ENCODE measurements at regions not wholly inside any gene's neighbourhood (a gene's known extent, or its start where the extent isn't known, plus 50 kb on each side); places are given as distances from the start of the nearest gene placed in this dataset.
A peak's percentile ranks its signal among the peaks of the same experiment; 100 is the strongest.
"Not testable (repeated sequence)": the region's sequence is repeated elsewhere in the genome, so short reads cannot be mapped to it uniquely, and the experiment has no call there.

DNA sequence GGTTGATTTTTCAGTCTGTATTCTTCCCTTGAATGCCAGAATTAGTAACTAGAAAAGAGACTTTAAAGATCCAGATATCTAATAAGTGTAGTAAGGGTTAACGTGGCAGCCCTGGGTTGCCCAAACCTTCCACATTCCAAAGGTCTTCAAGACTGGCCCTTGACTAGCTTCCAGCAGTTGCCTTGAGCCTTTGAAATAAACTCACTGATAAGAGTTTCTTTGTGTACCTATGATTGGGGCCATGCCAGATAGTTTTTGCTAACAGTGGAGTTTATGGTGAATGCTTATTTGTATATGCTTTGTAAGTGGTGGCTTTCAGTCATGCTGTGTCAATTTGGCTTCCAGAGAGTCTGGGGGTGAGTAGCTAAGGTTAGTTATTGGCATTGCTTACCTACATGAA, 722.3 kb downstream of the RNF144A start:
- BruUV-seq (replicated peaks), result no TSS peak
- H3K4me1 ChIP-seq, result peaks cover 19% of the 10 kb centered on the region
- H3K4me3 Mint-ChIP-seq (ENCODE audit: unreplicated experiment), result peak overlapping the region; percentile 18
- intact Hi-C loops (cut with micrococcal nuclease; ENCODE audit: unreplicated experiment), result no loop called here
- no peaks in the 10 kb centered on the region for H3K36me3 ChIP-seq (ENCODE audit: control insufficient read depth, insufficient read depth, low read length)
- peaks cover 26% of the 10 kb centered on the region for H3K9me3 ChIP-seq
- peaks cover 17% of the 10 kb centered on the region for H3K4me1 Mint-ChIP-seq (ENCODE audit: low read depth, unreplicated experiment)
- peak; percentile 60 to 69 for DNase-seq
- ChIA-PET POLR2A (interaction anchor here (0.6 to 1.2 kb wide), 3 partner anchors 142 to 1045 kb away, joined by 3 to 4 read pairs (median 3); no protein-coding TSS in a partner anchor), CTCF (no interaction called here)
- H3K9me3 Mint-ChIP-seq (ENCODE audit: unreplicated experiment), result peaks cover 43% of the 10 kb centered on the region
- no peaks in the 10 kb centered on the region for H3K27me3 ChIP-seq (replicated peaks; ENCODE audit: control insufficient read depth, insufficient read depth, low read length)
- H3K27ac Mint-ChIP-seq (ENCODE audit: unreplicated experiment), result no peak overlapping the region
- H3K36me3 Mint-ChIP-seq (ENCODE audit: insufficient read depth, unreplicated experiment), result peaks cover 7% of the 10 kb centered on the region
- H3K4me3 ChIP-seq (ENCODE audit: low read depth, low read length), result no peak overlapping the region
- H3K27me3 Mint-ChIP-seq (ENCODE audit: insufficient read depth, unreplicated experiment), result no peaks in the 10 kb centered on the region
- TF ChIP-seq, protein P1, sequence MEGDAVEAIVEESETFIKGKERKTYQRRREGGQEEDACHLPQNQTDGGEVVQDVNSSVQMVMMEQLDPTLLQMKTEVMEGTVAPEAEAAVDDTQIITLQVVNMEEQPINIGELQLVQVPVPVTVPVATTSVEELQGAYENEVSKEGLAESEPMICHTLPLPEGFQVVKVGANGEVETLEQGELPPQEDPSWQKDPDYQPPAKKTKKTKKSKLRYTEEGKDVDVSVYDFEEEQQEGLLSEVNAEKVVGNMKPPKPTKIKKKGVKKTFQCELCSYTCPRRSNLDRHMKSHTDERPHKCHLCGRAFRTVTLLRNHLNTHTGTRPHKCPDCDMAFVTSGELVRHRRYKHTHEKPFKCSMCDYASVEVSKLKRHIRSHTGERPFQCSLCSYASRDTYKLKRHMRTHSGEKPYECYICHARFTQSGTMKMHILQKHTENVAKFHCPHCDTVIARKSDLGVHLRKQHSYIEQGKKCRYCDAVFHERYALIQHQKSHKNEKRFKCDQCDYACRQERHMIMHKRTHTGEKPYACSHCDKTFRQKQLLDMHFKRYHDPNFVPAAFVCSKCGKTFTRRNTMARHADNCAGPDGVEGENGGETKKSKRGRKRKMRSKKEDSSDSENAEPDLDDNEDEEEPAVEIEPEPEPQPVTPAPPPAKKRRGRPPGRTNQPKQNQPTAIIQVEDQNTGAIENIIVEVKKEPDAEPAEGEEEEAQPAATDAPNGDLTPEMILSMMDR (IDR thresholded peaks at IDR 0.05; ENCODE audit: insufficient read depth in 1 of 2, low read depth in 1 of 2, low read length in 1 of 2, severe bottlenecking in 1 of 2, unreplicated experiment in 1 of 2), result no peak

DNA sequence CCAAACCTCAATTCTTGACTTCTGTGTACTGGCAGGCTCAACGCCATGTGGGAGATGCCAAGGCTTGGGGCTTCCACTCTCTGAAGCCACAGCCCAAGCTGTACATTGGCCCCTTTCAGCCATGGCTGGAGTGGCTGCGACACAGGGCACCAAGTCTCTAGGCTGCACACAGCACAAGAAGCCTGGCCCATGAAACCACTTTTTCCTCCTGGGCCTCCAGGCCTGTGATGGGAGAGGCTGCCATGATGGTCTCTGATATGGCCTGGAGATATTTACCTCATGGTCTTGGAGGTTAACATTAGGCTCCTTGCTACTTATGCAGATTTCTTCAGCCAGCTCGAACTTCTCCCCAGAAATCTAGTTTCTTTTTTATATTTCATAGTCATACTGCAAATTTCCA, 724.1 kb downstream of the RNF144A start:
- BruUV-seq (replicated peaks); DNase-seq; CTCF ChIA-PET; H3K36me3 ChIP-seq (ENCODE audit: control insufficient read depth, insufficient read depth, low read length); POLR2A ChIA-PET; H3K27ac Mint-ChIP-seq (ENCODE audit: unreplicated experiment); intact Hi-C loops (cut with micrococcal nuclease; ENCODE audit: unreplicated experiment); H3K27me3 Mint-ChIP-seq (ENCODE audit: insufficient read depth, unreplicated experiment); H3K4me3 ChIP-seq (ENCODE audit: low read depth, low read length); H3K27me3 ChIP-seq (replicated peaks; ENCODE audit: control insufficient read depth, insufficient read depth, low read length); H3K4me3 Mint-ChIP-seq (ENCODE audit: unreplicated experiment): not testable (repeated sequence)
- H3K9me3 Mint-ChIP-seq (ENCODE audit: unreplicated experiment), result peaks cover 41% of the 10 kb centered on the region
- H3K4me1 Mint-ChIP-seq (ENCODE audit: low read depth, unreplicated experiment), result peaks cover 17% of the 10 kb centered on the region
- H3K4me1 ChIP-seq, result peaks cover 19% of the 10 kb centered on the region
- H3K9me3 ChIP-seq, result peaks cover 26% of the 10 kb centered on the region
- peaks cover 12% of the 10 kb centered on the region for H3K36me3 Mint-ChIP-seq (ENCODE audit: insufficient read depth, unreplicated experiment)

DNA sequence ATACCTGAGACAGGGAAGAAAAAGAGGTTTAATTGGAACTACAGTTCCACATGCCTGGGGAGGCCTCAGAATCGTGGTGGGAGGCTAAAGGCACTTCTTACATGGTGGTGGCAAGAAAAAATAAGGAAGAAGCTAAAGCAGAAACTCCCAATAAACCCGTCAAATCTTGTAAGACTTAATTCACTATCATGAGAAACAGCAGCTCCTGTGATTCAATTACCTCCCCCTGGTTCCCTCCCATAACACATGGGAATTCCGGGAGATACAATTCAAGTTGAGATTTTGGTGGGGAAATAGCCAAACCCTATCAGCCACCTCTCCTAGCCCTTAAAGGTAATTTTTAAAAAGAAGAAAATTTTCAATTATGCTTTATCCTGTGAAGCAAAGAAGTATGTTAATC, 728.8 kb downstream of the RNF144A start:
- Histone ChIP-seq H3K36me3 (ENCODE audit: control insufficient read depth, insufficient read depth, low read length) (no peaks in the 10 kb centered on the region), H3K4me3 (ENCODE audit: low read depth, low read length) (no peak overlapping the region), H3K4me1 (no peaks in the 10 kb centered on the region), H3K27me3 (replicated peaks; ENCODE audit: control insufficient read depth, insufficient read depth, low read length) (no peaks in the 10 kb centered on the region), H3K9me3 (peaks cover 14% of the 10 kb centered on the region)
- Mint-ChIP-seq H3K36me3 (ENCODE audit: insufficient read depth, unreplicated experiment) (peaks cover 5% of the 10 kb centered on the region), H3K4me3 (ENCODE audit: unreplicated experiment) (no peak overlapping the region), H3K9me3 (ENCODE audit: unreplicated experiment) (peaks cover 44% of the 10 kb centered on the region), H3K4me1 (ENCODE audit: low read depth, unreplicated experiment) (no peaks in the 10 kb centered on the region), H3K27me3 (ENCODE audit: insufficient read depth, unreplicated experiment) (no peaks in the 10 kb centered on the region), H3K27ac (ENCODE audit: unreplicated experiment) (no peak overlapping the region)
- DNase-seq, result no peak
- TF ChIP-seq, protein P1 (IDR thresholded peaks at IDR 0.05; ENCODE audit: insufficient read depth in 1 of 2, low read depth in 1 of 2, low read length in 1 of 2, severe bottlenecking in 1 of 2, unreplicated experiment in 1 of 2), result no peak
- intact Hi-C loops (cut with micrococcal nuclease; ENCODE audit: unreplicated experiment), result no loop called here
- CTCF ChIA-PET, result no interaction called here
- POLR2A ChIA-PET, result no interaction called here
- BruUV-seq (replicated peaks), result no TSS peak

DNA sequence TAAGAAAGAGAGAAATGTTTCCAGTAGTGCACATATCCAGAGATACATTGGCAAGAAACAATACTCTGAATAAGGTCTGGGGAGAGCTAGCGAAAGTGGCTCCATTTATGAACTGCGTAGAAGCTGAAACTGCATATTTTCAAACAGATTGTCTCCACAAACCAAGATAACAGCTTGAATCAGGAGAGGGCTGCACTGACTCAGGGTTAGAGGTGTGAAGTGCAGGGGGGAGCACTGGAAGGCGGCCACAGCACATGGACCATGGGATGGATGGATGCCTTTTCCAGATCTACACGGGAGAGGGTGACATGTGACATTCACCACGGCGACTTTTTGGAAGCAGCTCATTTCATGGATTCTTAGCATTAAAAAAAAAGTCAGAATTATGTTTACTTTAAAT, 729.4 kb downstream of the RNF144A start:
- Histone ChIP-seq H3K9me3 (peaks cover 8% of the 10 kb centered on the region; the same call in 1 of the 2 replicates), H3K4me1 (no peaks in the 10 kb centered on the region), H3K36me3 (ENCODE audit: control insufficient read depth, insufficient read depth, low read length) (no peaks in the 10 kb centered on the region), H3K27me3 (replicated peaks; ENCODE audit: control insufficient read depth, insufficient read depth, low read length) (no peaks in the 10 kb centered on the region), H3K4me3 (ENCODE audit: low read depth, low read length) (no peak overlapping the region)
- no peaks in the 10 kb centered on the region for H3K27me3 Mint-ChIP-seq (ENCODE audit: insufficient read depth, unreplicated experiment)
- no TSS peak for BruUV-seq (replicated peaks)
- no peaks in the 10 kb centered on the region for H3K4me1 Mint-ChIP-seq (ENCODE audit: low read depth, unreplicated experiment)
- peaks cover 5% of the 10 kb centered on the region for H3K36me3 Mint-ChIP-seq (ENCODE audit: insufficient read depth, unreplicated experiment)
- intact Hi-C loops (cut with micrococcal nuclease; ENCODE audit: unreplicated experiment), result no loop called here
- no peak overlapping the region for H3K27ac Mint-ChIP-seq (ENCODE audit: unreplicated experiment)
- CTCF ChIA-PET, result no interaction called here
- peaks cover 46% of the 10 kb centered on the region for H3K9me3 Mint-ChIP-seq (ENCODE audit: unreplicated experiment)
- no peak for DNase-seq
- POLR2A ChIA-PET, result no interaction called here
- H3K4me3 Mint-ChIP-seq (ENCODE audit: unreplicated experiment), result no peak overlapping the region
- TF ChIP-seq, protein P1 (IDR thresholded peaks at IDR 0.05; ENCODE audit: insufficient read depth in 1 of 2, low read depth in 1 of 2, low read length in 1 of 2, severe bottlenecking in 1 of 2, unreplicated experiment in 1 of 2), result no peak

All from Caco-2 (cell line).